ENCODE measurements at regions not wholly inside any gene's neighbourhood (a gene's known extent, or its start where the extent isn't known, plus 50 kb on each side); places are given as distances from the start of the nearest gene placed in this dataset.
A peak's percentile ranks its signal among the peaks of the same experiment; 100 is the strongest.

DNA sequence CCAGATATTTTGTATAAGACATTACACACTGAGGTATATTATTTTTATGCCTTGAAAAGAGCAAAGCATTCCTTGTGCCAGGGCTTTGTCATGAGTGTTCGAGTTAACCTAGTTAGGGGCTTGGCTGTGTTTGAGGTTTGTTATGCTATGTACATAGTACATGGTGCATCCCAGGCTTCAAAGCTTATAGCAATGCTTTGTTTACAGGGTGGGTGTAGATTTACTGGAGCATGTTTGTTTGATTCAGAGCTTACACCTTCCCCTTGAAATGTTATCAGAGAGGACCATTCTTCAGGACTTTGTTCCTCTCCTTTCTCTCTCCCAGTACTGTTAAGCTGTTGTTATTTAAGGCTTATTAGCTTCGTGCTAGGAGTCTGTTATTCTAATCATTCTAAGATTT lies 738.7 kb upstream of the LRRTM4 start (continued):
- TF ChIP-seq JUN (CRISPR knock-in tag; IDR thresholded peaks at IDR 0.05) (no peak), THAP7 (CRISPR knock-in tag; IDR thresholded peaks at IDR 0.05) (no peak), HOXA7 (CRISPR knock-in tag; IDR thresholded peaks at IDR 0.05) (no peak), ZNF138 (CRISPR knock-in tag; IDR thresholded peaks at IDR 0.05; ENCODE audit: low read depth) (no peak), RAD51 (IDR thresholded peaks at IDR 0.05; ENCODE audit: borderline replicate concordance) (no peak), BRD4 (CRISPR knock-in tag; IDR thresholded peaks at IDR 0.05) (no peak), ZKSCAN8 (CRISPR knock-in tag; IDR thresholded peaks at IDR 0.05; ENCODE audit: borderline replicate concordance) (peak; percentile 91; the same call in 1 of the 2 replicates), NCOA1 (CRISPR knock-in tag; IDR thresholded peaks at IDR 0.05) (no peak), MBD4 (IDR thresholded peaks at IDR 0.05; ENCODE audit: borderline replicate concordance, low read length) (peak; percentile 89; the same call in 1 of the 2 replicates), KLF11 (CRISPR knock-in tag; IDR thresholded peaks at IDR 0.05) (no peak), ZNF281 (CRISPR knock-in tag; IDR thresholded peaks at IDR 0.05; ENCODE audit: borderline replicate concordance) (peak; percentile 63; the same call in 1 of the 2 replicates), ZFP36 (IDR thresholded peaks at IDR 0.05; ENCODE audit: borderline replicate concordance, low read depth, low read length, partially characterized antibody) (no peak), JUND (CRISPR knock-in tag; IDR thresholded peaks at IDR 0.05) (no peak), ZC3H13 (CRISPR knock-in tag; IDR thresholded peaks at IDR 0.05) (no peak), ELF3 (CRISPR knock-in tag; IDR thresholded peaks at IDR 0.05) (peak; percentile 79), ISL2 (CRISPR knock-in tag; IDR thresholded peaks at IDR 0.05) (peak; percentile 93), CREB1 (IDR thresholded peaks at IDR 0.05) (no peak), CREB1 (CRISPR knock-in tag; IDR thresholded peaks at IDR 0.05) (peak; percentile 76), NFE2 (CRISPR knock-in tag; IDR thresholded peaks at IDR 0.05) (no peak), ZKSCAN1 (IDR thresholded peaks at IDR 0.05; ENCODE audit: low read length) (no peak), ZNF547 (CRISPR knock-in tag; IDR thresholded peaks at IDR 0.05) (no peak), ZNF282 (IDR thresholded peaks at IDR 0.05; ENCODE audit: partially characterized antibody) (no peak), KDM5B (CRISPR knock-in tag; IDR thresholded peaks at IDR 0.05; ENCODE audit: borderline replicate concordance) (no peak), ZNF772 (CRISPR knock-in tag; IDR thresholded peaks at IDR 0.05) (no peak)
- TF ChIP-seq, protein P1, sequence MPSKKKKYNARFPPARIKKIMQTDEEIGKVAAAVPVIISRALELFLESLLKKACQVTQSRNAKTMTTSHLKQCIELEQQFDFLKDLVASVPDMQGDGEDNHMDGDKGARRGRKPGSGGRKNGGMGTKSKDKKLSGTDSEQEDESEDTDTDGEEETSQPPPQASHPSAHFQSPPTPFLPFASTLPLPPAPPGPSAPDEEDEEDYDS (CRISPR knock-in tag; IDR thresholded peaks at IDR 0.05), result peak; percentile 54; the same call in 1 of the 2 replicates
- TF ChIP-seq, protein P2, sequence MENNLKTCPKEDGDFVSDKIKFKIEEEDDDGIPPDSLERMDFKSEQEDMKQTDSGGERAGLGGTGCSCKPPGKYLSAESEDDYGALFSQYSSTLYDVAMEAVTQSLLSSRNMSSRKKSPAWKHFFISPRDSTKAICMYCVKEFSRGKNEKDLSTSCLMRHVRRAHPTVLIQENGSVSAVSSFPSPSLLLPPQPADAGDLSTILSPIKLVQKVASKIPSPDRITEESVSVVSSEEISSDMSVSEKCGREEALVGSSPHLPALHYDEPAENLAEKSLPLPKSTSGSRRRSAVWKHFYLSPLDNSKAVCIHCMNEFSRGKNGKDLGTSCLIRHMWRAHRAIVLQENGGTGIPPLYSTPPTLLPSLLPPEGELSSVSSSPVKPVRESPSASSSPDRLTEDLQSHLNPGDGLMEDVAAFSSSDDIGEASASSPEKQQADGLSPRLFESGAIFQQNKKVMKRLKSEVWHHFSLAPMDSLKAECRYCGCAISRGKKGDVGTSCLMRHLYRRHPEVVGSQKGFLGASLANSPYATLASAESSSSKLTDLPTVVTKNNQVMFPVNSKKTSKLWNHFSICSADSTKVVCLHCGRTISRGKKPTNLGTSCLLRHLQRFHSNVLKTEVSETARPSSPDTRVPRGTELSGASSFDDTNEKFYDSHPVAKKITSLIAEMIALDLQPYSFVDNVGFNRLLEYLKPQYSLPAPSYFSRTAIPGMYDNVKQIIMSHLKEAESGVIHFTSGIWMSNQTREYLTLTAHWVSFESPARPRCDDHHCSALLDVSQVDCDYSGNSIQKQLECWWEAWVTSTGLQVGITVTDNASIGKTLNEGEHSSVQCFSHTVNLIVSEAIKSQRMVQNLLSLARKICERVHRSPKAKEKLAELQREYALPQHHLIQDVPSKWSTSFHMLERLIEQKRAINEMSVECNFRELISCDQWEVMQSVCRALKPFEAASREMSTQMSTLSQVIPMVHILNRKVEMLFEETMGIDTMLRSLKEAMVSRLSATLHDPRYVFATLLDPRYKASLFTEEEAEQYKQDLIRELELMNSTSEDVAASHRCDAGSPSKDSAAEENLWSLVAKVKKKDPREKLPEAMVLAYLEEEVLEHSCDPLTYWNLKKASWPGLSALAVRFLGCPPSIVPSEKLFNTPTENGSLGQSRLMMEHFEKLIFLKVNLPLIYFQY (CRISPR knock-in tag; IDR thresholded peaks at IDR 0.05; ENCODE audit: borderline replicate concordance), result no peak

Measured in HepG2 (cell line).